ENCODE measurements at regions not wholly inside any gene's neighbourhood (a gene's known extent, or its start where the extent isn't known, plus 50 kb on each side); places are given as distances from the start of the nearest gene placed in this dataset.

DNA sequence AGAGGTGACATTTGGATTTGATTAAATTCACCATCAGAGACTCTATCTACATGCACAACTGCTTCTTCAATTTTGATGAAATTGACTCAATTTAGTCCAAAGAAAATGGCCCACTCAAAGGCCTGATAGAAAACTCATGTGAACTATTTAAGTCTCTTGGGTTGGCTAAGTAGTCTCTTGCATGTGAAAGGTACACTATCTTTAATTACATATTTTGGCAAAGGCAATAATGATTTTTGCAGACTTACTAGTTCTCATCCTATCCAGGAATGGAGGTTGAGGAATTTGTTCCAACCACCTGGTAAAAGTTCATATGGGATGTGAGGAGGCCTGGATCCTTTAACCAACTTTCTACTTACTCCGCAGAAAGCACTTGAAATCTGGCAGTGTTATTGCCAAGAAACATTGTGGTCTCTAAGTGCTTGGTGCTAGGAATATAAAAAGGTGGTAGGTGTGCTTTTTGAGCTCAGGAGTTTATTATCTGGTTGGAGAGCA lies 618.6 kb upstream of the MKI67 start:
- TF ChIP-seq, protein P1, sequence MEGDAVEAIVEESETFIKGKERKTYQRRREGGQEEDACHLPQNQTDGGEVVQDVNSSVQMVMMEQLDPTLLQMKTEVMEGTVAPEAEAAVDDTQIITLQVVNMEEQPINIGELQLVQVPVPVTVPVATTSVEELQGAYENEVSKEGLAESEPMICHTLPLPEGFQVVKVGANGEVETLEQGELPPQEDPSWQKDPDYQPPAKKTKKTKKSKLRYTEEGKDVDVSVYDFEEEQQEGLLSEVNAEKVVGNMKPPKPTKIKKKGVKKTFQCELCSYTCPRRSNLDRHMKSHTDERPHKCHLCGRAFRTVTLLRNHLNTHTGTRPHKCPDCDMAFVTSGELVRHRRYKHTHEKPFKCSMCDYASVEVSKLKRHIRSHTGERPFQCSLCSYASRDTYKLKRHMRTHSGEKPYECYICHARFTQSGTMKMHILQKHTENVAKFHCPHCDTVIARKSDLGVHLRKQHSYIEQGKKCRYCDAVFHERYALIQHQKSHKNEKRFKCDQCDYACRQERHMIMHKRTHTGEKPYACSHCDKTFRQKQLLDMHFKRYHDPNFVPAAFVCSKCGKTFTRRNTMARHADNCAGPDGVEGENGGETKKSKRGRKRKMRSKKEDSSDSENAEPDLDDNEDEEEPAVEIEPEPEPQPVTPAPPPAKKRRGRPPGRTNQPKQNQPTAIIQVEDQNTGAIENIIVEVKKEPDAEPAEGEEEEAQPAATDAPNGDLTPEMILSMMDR (conservative IDR thresholded peaks at IDR 0.05 in 1 of 2, IDR thresholded peaks at IDR 0.05 in 1 of 2; ENCODE audit: extremely low read depth in 1 of 2, insufficient read depth in 1 of 2, low read depth in 1 of 2, low read length in 2 of 2) = no peak
- TF ChIP-seq EZH2 (IDR thresholded peaks at IDR 0.05; ENCODE audit: borderline replicate concordance, low read length) = no peak

All from mammary epithelial cell (primary cell).